Endothelial cell of umbilical vein (primary cell): ENCODE measurements at regions not wholly inside any gene's neighbourhood (a gene's known extent, or its start where the extent isn't known, plus 50 kb on each side); places are given as distances from the start of the nearest gene placed in this dataset.

ENCODE experiments used
- BruUV-seq: library from RNA; stranded (reverse); fragments of 400-500 nt; replicated peaks from 2 replicates; lab custom pipeline; 2021; lab: Mats Ljungman, UMichigan
- CTCF ChIA-PET: fragments of 300-600, 350-600 bp; sonication (Branson Sonifier 250); formaldehyde crosslinking; loops from one replicate; lab custom pipeline; 2021; ENCODE audit warnings: antibody characterized with exemption, inconsistent platforms; lab: Charles Lee
- POLR2A ChIA-PET: fragments of 300-600, 350-600 bp; sonication (Branson Sonifier 250); formaldehyde crosslinking; loops from one replicate; lab custom pipeline; 2021; ENCODE audit warnings: antibody characterized with exemption, inconsistent platforms; lab: Charles Lee
- DNase-seq: peaks from one replicate; pipeline ENCODE4 v3.0.0-alpha.2; 2011; ENCODE audit warnings: low read depth, low spot score
- FAIRE-seq: peaks from 2 replicates; lab custom pipeline; 2011; peaks lifted over from hg19 to GRCh38; lab: Jason Lieb, UNC
- H2AFZ ChIP-seq: 2 replicates; pipeline ENCODE4 v1.6.0; 2012; ENCODE audit warnings: low read depth, low read length, control low read depth, inconsistent platforms
- H3K27ac ChIP-seq: 2 replicates; pipeline ENCODE4 v1.5.1; 2011; ENCODE audit warnings: low read depth, mild to moderate bottlenecking, control low read depth, low read length, moderate library complexity; ENCODE audit not compliant: insufficient read depth
- H3K27me3 ChIP-seq, 2 experiments: 2 replicates each; pipeline versions ENCODE4 v1.6.0 to v1.6.1; 2011; ENCODE audit warnings: low read length in 2 of 2, mixed read lengths in 1 of 2; ENCODE audit not compliant: control insufficient read depth in 2 of 2, insufficient read depth in 2 of 2
- H3K36me3 ChIP-seq, 2 experiments: 2 replicates in 1 of 2; 3 replicates in 1 of 2; pipeline ENCODE4 v1.5.1; 2011; ENCODE audit warnings: low read length in 2 of 2, mild to moderate bottlenecking in 1 of 2, moderate library complexity in 1 of 2; ENCODE audit not compliant: control insufficient read depth in 2 of 2, insufficient read depth in 2 of 2; ENCODE audit errors: extremely low read depth in 1 of 2
- H3K4me1 ChIP-seq: 3 replicates; pipeline ENCODE4 v1.5.1; 2011; ENCODE audit warnings: mild to moderate bottlenecking, low read length; ENCODE audit not compliant: control insufficient read depth, insufficient read depth; ENCODE audit errors: extremely low read depth
- H3K4me2 ChIP-seq: 2 replicates; pipeline ENCODE4 v1.6.1; 2011; ENCODE audit warnings: low read length, control low read depth, mixed read lengths; ENCODE audit not compliant: insufficient read depth
- H3K4me3 ChIP-seq, 3 experiments: fragments of 200-600 bp in 1 of 3; sonication (generic), shearing (Covaris generic) in 1 of 3; replicated peaks in 1 of 3; 2 replicates each; pipeline ENCODE4 v1.5.1; 2011 to 2016; ENCODE audit warnings: control low read depth in 3 of 3, low read length in 3 of 3, mild to moderate bottlenecking in 2 of 3, inconsistent platforms in 1 of 3, low read depth in 1 of 3, moderate library complexity in 1 of 3; ENCODE audit not compliant: insufficient read depth in 1 of 3
- H3K79me2 ChIP-seq: 2 replicates; pipeline ENCODE4 v1.6.0; 2012; ENCODE audit warnings: low read length, inconsistent platforms; ENCODE audit not compliant: control insufficient read depth, insufficient read depth
- H3K9ac ChIP-seq: replicated peaks from 2 replicates; pipeline ENCODE3; 2011; ENCODE audit warnings: low read length, control low read depth; ENCODE audit not compliant: insufficient read depth; ENCODE audit errors: extremely low read depth
- H3K9me1 ChIP-seq: replicated peaks from 3 replicates; pipeline ENCODE4 v1.6.0; 2011; ENCODE audit warnings: mild to moderate bottlenecking, low read length; ENCODE audit not compliant: control insufficient read depth, insufficient read depth; ENCODE audit errors: extremely low read depth
- H3K9me3 ChIP-seq: replicated peaks from 2 replicates; pipeline ENCODE4 v1.5.1; 2012; ENCODE audit warnings: low read length, inconsistent platforms; ENCODE audit not compliant: control insufficient read depth, insufficient read depth
- H4K20me1 ChIP-seq: replicated peaks from 2 replicates; pipeline ENCODE3; 2011; ENCODE audit warnings: mild to moderate bottlenecking, low read length; ENCODE audit not compliant: control insufficient read depth, insufficient read depth; ENCODE audit errors: extremely low read depth
- EZH2 ChIP-seq: IDR thresholded peaks from 2 replicates; pipeline ENCODE4 v1.6.1; 2012; ENCODE audit warnings: borderline replicate concordance, low read depth, mild to moderate bottlenecking, moderate library complexity, low read length, inconsistent platforms; ENCODE audit not compliant: severe bottlenecking
- FOS ChIP-seq: IDR thresholded peaks from 2 replicates; pipeline ENCODE4 v1.6.1; 2011; ENCODE audit warnings: mild to moderate bottlenecking, low read length, moderate library complexity, borderline replicate concordance; ENCODE audit not compliant: insufficient read depth
- GATA2 ChIP-seq: IDR thresholded peaks from 2 replicates; pipeline ENCODE4 v1.7.0; 2011; ENCODE audit warnings: low read depth, mild to moderate bottlenecking, moderate library complexity, mixed read lengths, low read length; ENCODE audit not compliant: insufficient read length, insufficient read depth
- JUN ChIP-seq: IDR thresholded peaks from 2 replicates; pipeline ENCODE4 v1.6.1; 2011; ENCODE audit warnings: borderline replicate concordance, low read depth; ENCODE audit not compliant: insufficient read length, insufficient read depth
- MYC ChIP-seq: IDR thresholded peaks from one replicate; pipeline ENCODE4 v1.6.1; 2011; ENCODE audit warnings: mild to moderate bottlenecking, low read depth, low read length
- POLR2A ChIP-seq: IDR thresholded peaks from 2 replicates; pipeline ENCODE4 v1.6.1; 2012; ENCODE audit warnings: low read depth, mild to moderate bottlenecking, control low read depth, low read length
- POLR2AphosphoS5 ChIP-seq: IDR thresholded peaks from 2 replicates; pipeline ENCODE4 v1.6.1; 2012; ENCODE audit warnings: low read depth, mild to moderate bottlenecking, control low read depth, low read length, moderate library complexity; ENCODE audit not compliant: insufficient read depth
- dilution Hi-C: fragments of 300-500 bp; cut with MboI; formaldehyde crosslinking; loops from one replicate; pipeline ENCODE4 v1.15.0; 2019; ENCODE audit warnings: low sequenced_read_pairs; ENCODE audit not compliant: extremely low pct_ligation_motif_present
- intact Hi-C: fragments of 100-400 bp; cut with micrococcal nuclease; formaldehyde crosslinking; loops from one replicate; pipeline ENCODE4 v1.10.0; 2022
- TF ChIP-seq, protein P1 (sequence below): IDR thresholded peaks from 2 replicates; pipeline ENCODE4 v1.6.1; 2011; ENCODE audit not compliant: insufficient read depth, insufficient read length
- TF ChIP-seq, protein P2 (sequence below), 2 donors: IDR thresholded peaks; 1 replicate in 1 of 2; 2 replicates in 1 of 2; pipeline ENCODE4 v1.5.1; 2011; ENCODE audit warnings: low read length in 2 of 2, mild to moderate bottlenecking in 2 of 2, moderate library complexity in 2 of 2, control low read depth in 1 of 2, inconsistent platforms in 1 of 2, low read depth in 1 of 2; ENCODE audit not compliant: insufficient read depth in 1 of 2; ENCODE audit errors: extremely low read depth in 1 of 2

DNA sequence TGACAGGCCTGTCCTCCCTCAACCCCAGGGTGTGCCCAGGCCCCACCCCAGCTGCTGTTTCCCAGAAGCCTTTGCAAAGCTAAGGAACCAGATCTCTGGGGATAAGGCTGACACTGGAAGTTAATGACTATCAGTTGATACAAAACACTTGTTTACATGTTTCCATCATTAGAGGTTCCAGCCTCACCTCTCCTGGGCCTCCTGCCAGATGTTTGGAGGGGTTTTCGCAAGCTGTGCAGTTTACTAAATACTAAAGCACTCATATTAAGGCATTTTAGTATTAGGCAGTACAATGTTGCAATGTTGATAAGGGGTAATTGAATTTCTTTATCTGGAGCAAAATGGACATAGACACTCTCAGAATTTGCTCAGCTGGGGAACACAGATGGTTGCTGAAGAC, 218.7 kb downstream of the INSC start:
- H4K20me1 ChIP-seq = no peaks in the 10 kb centered on the region
- H3K9me3 ChIP-seq = peaks cover 2% of the 10 kb centered on the region
- no peaks in the 10 kb centered on the region for H3K36me3 ChIP-seq
- no peaks in the 10 kb centered on the region for H3K79me2 ChIP-seq
- H3K27me3 ChIP-seq = no peaks in the 10 kb centered on the region
- intact Hi-C loops = no loop called here
- H3K4me3 ChIP-seq = no peak overlapping the region
- FAIRE-seq (no peak), DNase-seq (no peak)
- no peaks in the 10 kb centered on the region for H3K4me1 ChIP-seq
- H3K27ac ChIP-seq = no peak overlapping the region
- no peak overlapping the region for H2AFZ ChIP-seq
- dilution Hi-C loops = no loop called here
- no peak overlapping the region for H3K9ac ChIP-seq
- POLR2A ChIA-PET = no interaction called here
- no peaks in the 10 kb centered on the region for H3K9me1 ChIP-seq
- no peak overlapping the region for H3K4me2 ChIP-seq
- no TSS peak for BruUV-seq
- CTCF ChIA-PET = no interaction called here
- no peak for TF ChIP-seq EZH2
- TF ChIP-seq FOS = no peak
- no peak for TF ChIP-seq JUN
- TF ChIP-seq, protein P1, sequence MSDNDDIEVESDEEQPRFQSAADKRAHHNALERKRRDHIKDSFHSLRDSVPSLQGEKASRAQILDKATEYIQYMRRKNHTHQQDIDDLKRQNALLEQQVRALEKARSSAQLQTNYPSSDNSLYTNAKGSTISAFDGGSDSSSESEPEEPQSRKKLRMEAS = no peak
- TF ChIP-seq, protein P2, sequence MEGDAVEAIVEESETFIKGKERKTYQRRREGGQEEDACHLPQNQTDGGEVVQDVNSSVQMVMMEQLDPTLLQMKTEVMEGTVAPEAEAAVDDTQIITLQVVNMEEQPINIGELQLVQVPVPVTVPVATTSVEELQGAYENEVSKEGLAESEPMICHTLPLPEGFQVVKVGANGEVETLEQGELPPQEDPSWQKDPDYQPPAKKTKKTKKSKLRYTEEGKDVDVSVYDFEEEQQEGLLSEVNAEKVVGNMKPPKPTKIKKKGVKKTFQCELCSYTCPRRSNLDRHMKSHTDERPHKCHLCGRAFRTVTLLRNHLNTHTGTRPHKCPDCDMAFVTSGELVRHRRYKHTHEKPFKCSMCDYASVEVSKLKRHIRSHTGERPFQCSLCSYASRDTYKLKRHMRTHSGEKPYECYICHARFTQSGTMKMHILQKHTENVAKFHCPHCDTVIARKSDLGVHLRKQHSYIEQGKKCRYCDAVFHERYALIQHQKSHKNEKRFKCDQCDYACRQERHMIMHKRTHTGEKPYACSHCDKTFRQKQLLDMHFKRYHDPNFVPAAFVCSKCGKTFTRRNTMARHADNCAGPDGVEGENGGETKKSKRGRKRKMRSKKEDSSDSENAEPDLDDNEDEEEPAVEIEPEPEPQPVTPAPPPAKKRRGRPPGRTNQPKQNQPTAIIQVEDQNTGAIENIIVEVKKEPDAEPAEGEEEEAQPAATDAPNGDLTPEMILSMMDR (IDR thresholded peaks at IDR 0.05; ENCODE audit: extremely low read depth in 1 of 2, insufficient read depth in 1 of 2, low read depth in 1 of 2, low read length in 2 of 2) = no peak
- no peak for TF ChIP-seq MYC
- TF ChIP-seq POLR2A = no peak
- TF ChIP-seq POLR2AphosphoS5 = no peak
- no peak for TF ChIP-seq GATA2
